ENCODE measurements at regions not wholly inside any gene's neighbourhood (a gene's known extent, or its start where the extent isn't known, plus 50 kb on each side); places are given as distances from the start of the nearest gene placed in this dataset.

DNA sequence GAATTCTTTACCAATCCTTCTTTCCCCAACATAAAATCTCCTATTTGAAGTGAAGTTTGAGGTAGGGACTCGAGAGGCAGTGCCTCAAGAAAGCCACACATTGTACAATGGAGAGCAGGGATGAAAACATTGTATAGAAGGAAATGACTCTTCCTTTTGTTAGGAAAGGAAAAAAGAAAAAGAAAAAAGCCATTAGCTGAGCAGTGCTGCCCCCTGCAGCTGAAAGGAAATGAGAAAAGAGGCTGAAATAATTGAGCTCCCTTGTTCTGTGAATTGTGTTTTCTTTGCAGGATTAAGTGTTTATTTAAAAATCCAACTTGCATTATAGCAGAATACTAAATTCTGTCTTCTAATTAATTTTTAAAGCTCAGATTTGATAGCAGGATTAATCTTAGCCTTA, 162.9 kb upstream of the SASH1 start:
- TF ChIP-seq, protein P1, sequence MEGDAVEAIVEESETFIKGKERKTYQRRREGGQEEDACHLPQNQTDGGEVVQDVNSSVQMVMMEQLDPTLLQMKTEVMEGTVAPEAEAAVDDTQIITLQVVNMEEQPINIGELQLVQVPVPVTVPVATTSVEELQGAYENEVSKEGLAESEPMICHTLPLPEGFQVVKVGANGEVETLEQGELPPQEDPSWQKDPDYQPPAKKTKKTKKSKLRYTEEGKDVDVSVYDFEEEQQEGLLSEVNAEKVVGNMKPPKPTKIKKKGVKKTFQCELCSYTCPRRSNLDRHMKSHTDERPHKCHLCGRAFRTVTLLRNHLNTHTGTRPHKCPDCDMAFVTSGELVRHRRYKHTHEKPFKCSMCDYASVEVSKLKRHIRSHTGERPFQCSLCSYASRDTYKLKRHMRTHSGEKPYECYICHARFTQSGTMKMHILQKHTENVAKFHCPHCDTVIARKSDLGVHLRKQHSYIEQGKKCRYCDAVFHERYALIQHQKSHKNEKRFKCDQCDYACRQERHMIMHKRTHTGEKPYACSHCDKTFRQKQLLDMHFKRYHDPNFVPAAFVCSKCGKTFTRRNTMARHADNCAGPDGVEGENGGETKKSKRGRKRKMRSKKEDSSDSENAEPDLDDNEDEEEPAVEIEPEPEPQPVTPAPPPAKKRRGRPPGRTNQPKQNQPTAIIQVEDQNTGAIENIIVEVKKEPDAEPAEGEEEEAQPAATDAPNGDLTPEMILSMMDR (IDR thresholded peaks at IDR 0.05): peak in 2 of 3 donors; percentile 23 to 46
- no peak for TF ChIP-seq POLR2A (IDR thresholded peaks at IDR 0.05)

Data from breast epithelium (tissue), 3 donors.